Activated T-helper 17 cell treated with anti-CD3 and anti-CD28 coated beads, Interleukin-2, amount 50 U/mL, for 72 hours (primary cell): ENCODE measurements at regions not wholly inside any gene's neighbourhood (a gene's known extent, or its start where the extent isn't known, plus 50 kb on each side); places are given as distances from the start of the nearest gene placed in this dataset.
"Not testable (repeated sequence)": the region's sequence is repeated elsewhere in the genome, so short reads cannot be mapped to it uniquely, and the experiment has no call there.

Experiments
- ATAC-seq: fragments of 150-1000 bp; cut with Tn5 transposase; replicated peaks from 2 replicates; pipeline ENCODE4 v1.10.0; 2021; ENCODE audit warnings: mild to moderate bottlenecking, moderate library complexity
- H3K27ac Mint-ChIP-seq: one replicate; pipeline ENCODE4 v1.8.0; 2022; ENCODE audit warnings: mixed read lengths
- H3K27me3 Mint-ChIP-seq: one replicate; pipeline ENCODE4 v1.8.0; 2022; ENCODE audit warnings: mixed read lengths
- H3K36me3 Mint-ChIP-seq: one replicate; pipeline ENCODE4 v1.8.0; 2022; ENCODE audit warnings: low read depth, mild to moderate bottlenecking, mixed read lengths
- H3K4me1 Mint-ChIP-seq: one replicate; pipeline ENCODE4 v1.8.0; 2022; ENCODE audit warnings: mixed read lengths
- H3K4me3 Mint-ChIP-seq: one replicate; pipeline ENCODE4 v1.8.0; 2022; ENCODE audit warnings: mild to moderate bottlenecking, mixed read lengths
- H3K9me3 Mint-ChIP-seq: one replicate; pipeline ENCODE4 v1.8.0; 2022; ENCODE audit warnings: mixed read lengths

GRCh38 chr19:32041681-32042292, 303.6 kb upstream of the ZNF507 start:
- H3K27me3 Mint-ChIP-seq = peaks cover 29% of the 10 kb centered on the region
- no peak overlapping the region for H3K4me3 Mint-ChIP-seq
- no peaks in the 10 kb centered on the region for H3K4me1 Mint-ChIP-seq
- no peaks in the 10 kb centered on the region for H3K9me3 Mint-ChIP-seq
- no peak for ATAC-seq
- H3K36me3 Mint-ChIP-seq = no peaks in the 10 kb centered on the region
- no peak overlapping the region for H3K27ac Mint-ChIP-seq

- ATAC-seq = no peak
- H3K9me3 Mint-ChIP-seq = peaks cover 3% of the 10 kb centered on the region
- no peak overlapping the region for H3K27ac Mint-ChIP-seq
- no peak overlapping the region for H3K4me3 Mint-ChIP-seq
- H3K36me3 Mint-ChIP-seq = no peaks in the 10 kb centered on the region
- H3K27me3 Mint-ChIP-seq = peaks cover 21% of the 10 kb centered on the region
- H3K4me1 Mint-ChIP-seq = no peaks in the 10 kb centered on the region
Observed at GRCh38 chr19:32047788-32048187, 297.6 kb upstream of the ZNF507 start.

GRCh38 chr19:32053376-32053775, 292.0 kb upstream of the ZNF507 start:
- Mint-ChIP-seq H3K4me3 (no peak overlapping the region), H3K4me1 (no peaks in the 10 kb centered on the region), H3K27me3 (peaks cover 3% of the 10 kb centered on the region), H3K27ac (no peak overlapping the region), H3K36me3 (no peaks in the 10 kb centered on the region), H3K9me3 (peaks cover 9% of the 10 kb centered on the region)
- ATAC-seq = no peak

GRCh38 chr19:32053861-32054260, 291.5 kb upstream of the ZNF507 start:
- Mint-ChIP-seq H3K4me1 (no peaks in the 10 kb centered on the region), H3K9me3 (peaks cover 9% of the 10 kb centered on the region), H3K27me3 (peaks cover 3% of the 10 kb centered on the region), H3K36me3 (no peaks in the 10 kb centered on the region), H3K4me3 (no peak overlapping the region), H3K27ac (no peak overlapping the region)
- no peak for ATAC-seq

- Mint-ChIP-seq H3K36me3 (no peaks in the 10 kb centered on the region), H3K9me3 (peaks cover 4% of the 10 kb centered on the region), H3K4me1 (no peaks in the 10 kb centered on the region), H3K27ac (no peak overlapping the region), H3K4me3 (no peak overlapping the region), H3K27me3 (peaks cover 3% of the 10 kb centered on the region)
- ATAC-seq = no peak
Observed at GRCh38 chr19:32058131-32058530, 287.3 kb upstream of the ZNF507 start.

- Mint-ChIP-seq H3K27me3 (peaks cover 3% of the 10 kb centered on the region), H3K36me3 (no peaks in the 10 kb centered on the region), H3K4me3 (no peak overlapping the region), H3K4me1 (no peaks in the 10 kb centered on the region), H3K9me3 (peaks cover 4% of the 10 kb centered on the region), H3K27ac (no peak overlapping the region)
- ATAC-seq = no peak
Observed at GRCh38 chr19:32061315-32061714, 284.1 kb upstream of the ZNF507 start.

GRCh38 chr19:32063601-32064000, 281.8 kb upstream of the ZNF507 start:
- Mint-ChIP-seq H3K4me1 (no peaks in the 10 kb centered on the region), H3K27ac (no peak overlapping the region), H3K27me3 (no peaks in the 10 kb centered on the region), H3K4me3 (no peak overlapping the region), H3K9me3 (no peaks in the 10 kb centered on the region), H3K36me3 (no peaks in the 10 kb centered on the region)
- ATAC-seq = no peak

GRCh38 chr19:32066056-32066455, 279.4 kb upstream of the ZNF507 start:
- Mint-ChIP-seq H3K36me3 (no peaks in the 10 kb centered on the region), H3K27ac (no peak overlapping the region), H3K9me3 (no peaks in the 10 kb centered on the region), H3K4me1 (no peaks in the 10 kb centered on the region), H3K4me3 (no peak overlapping the region), H3K27me3 (peaks cover 2% of the 10 kb centered on the region)
- ATAC-seq = no peak

GRCh38 chr19:32067685-32068084, 277.7 kb upstream of the ZNF507 start:
- Mint-ChIP-seq H3K27ac (no peak overlapping the region), H3K4me1 (no peaks in the 10 kb centered on the region), H3K36me3 (no peaks in the 10 kb centered on the region), H3K4me3 (no peak overlapping the region), H3K27me3 (peaks cover 2% of the 10 kb centered on the region), H3K9me3 (no peaks in the 10 kb centered on the region)
- ATAC-seq = no peak

- peaks cover 6% of the 10 kb centered on the region for H3K27me3 Mint-ChIP-seq
- no peak overlapping the region for H3K27ac Mint-ChIP-seq
- peaks cover 3% of the 10 kb centered on the region for H3K9me3 Mint-ChIP-seq
- no peaks in the 10 kb centered on the region for H3K36me3 Mint-ChIP-seq
- no peaks in the 10 kb centered on the region for H3K4me1 Mint-ChIP-seq
- no peak for ATAC-seq
- H3K4me3 Mint-ChIP-seq = no peak overlapping the region
Observed at GRCh38 chr19:32068793-32069192, 276.6 kb upstream of the ZNF507 start.

- H3K36me3 Mint-ChIP-seq = no peaks in the 10 kb centered on the region
- H3K27me3 Mint-ChIP-seq = peaks cover 6% of the 10 kb centered on the region
Observed at GRCh38 chr19:32070101-32070500, 275.3 kb upstream of the ZNF507 start.

GRCh38 chr19:32082028-32082427, 263.4 kb upstream of the ZNF507 start:
- ATAC-seq = no peak
- H3K9me3 Mint-ChIP-seq = peaks cover 15% of the 10 kb centered on the region
- H3K27me3 Mint-ChIP-seq = peaks cover 11% of the 10 kb centered on the region
- H3K27ac Mint-ChIP-seq = no peak overlapping the region
- no peaks in the 10 kb centered on the region for H3K36me3 Mint-ChIP-seq
- no peak overlapping the region for H3K4me3 Mint-ChIP-seq
- no peaks in the 10 kb centered on the region for H3K4me1 Mint-ChIP-seq

More at GRCh38 chr19:32070101-32070500, 275.3 kb upstream of the ZNF507 start:
- H3K27ac Mint-ChIP-seq = no peak overlapping the region
- H3K4me3 Mint-ChIP-seq = no peak overlapping the region
- no peak for ATAC-seq
- no peaks in the 10 kb centered on the region for H3K4me1 Mint-ChIP-seq
- peaks cover 3% of the 10 kb centered on the region for H3K9me3 Mint-ChIP-seq

- not testable (repeated sequence) for H3K36me3 Mint-ChIP-seq
Observed at GRCh38 chr19:32084756-32085363, 260.6 kb upstream of the ZNF507 start.

GRCh38 chr19:32091241-32091640, 254.2 kb upstream of the ZNF507 start:
- peaks cover 5% of the 10 kb centered on the region for H3K27me3 Mint-ChIP-seq
- peaks cover 9% of the 10 kb centered on the region for H3K9me3 Mint-ChIP-seq
- H3K27ac Mint-ChIP-seq = no peak overlapping the region
- no peak overlapping the region for H3K4me3 Mint-ChIP-seq
- no peaks in the 10 kb centered on the region for H3K4me1 Mint-ChIP-seq
- ATAC-seq = no peak
- H3K36me3 Mint-ChIP-seq = no peaks in the 10 kb centered on the region

More at GRCh38 chr19:32084756-32085363, 260.6 kb upstream of the ZNF507 start:
- ATAC-seq, H3K4me3 Mint-ChIP-seq, H3K27ac Mint-ChIP-seq, H3K4me1 Mint-ChIP-seq: not testable (repeated sequence)
- peaks cover 18% of the 10 kb centered on the region for H3K9me3 Mint-ChIP-seq
- H3K27me3 Mint-ChIP-seq = peaks cover 11% of the 10 kb centered on the region

- H3K4me1 Mint-ChIP-seq = no peaks in the 10 kb centered on the region
- no peaks in the 10 kb centered on the region for H3K36me3 Mint-ChIP-seq
- no peak overlapping the region for H3K4me3 Mint-ChIP-seq
- peaks cover 5% of the 10 kb centered on the region for H3K27me3 Mint-ChIP-seq
- H3K27ac Mint-ChIP-seq = no peak overlapping the region
- peaks cover 5% of the 10 kb centered on the region for H3K9me3 Mint-ChIP-seq
- no peak for ATAC-seq
Observed at GRCh38 chr19:32097011-32097410, 248.4 kb upstream of the ZNF507 start.
